HG03460 (cell line): ENCODE measurements at regions not wholly inside any gene's neighbourhood (a gene's known extent, or its start where the extent isn't known, plus 50 kb on each side); places are given as distances from the start of the nearest gene placed in this dataset.

Source experiments
- ATAC-seq: cut with Tn5 transposase; IDR thresholded peaks from one replicate; pipeline ENCODE4 v1.9.1; 2021; ENCODE audit not compliant: unreplicated experiment

DNA sequence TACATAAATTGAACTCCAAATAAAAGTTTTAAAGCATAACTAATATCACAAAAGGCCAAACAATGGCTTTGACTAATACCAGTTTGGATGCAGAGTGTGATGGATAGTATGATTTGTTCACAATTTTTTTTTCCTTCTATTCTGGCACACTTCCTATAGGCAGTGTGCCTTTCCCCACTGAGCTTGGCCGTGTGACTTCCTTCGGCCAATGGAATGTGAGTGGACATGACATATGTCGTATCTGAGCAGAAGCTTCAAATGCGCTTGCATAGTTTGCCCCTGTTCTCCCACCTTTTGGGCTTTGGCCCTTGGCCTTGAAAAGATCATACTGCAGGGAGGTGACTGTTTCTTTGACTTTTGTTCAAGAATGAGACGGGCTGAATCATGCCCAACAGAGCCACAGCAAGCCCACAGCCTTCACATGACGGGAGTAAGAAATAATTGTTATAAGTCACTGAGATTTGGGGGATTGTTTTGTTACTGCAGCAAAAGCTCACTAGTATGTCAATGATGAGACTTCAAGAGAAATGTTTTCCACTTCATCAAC, 279.9 kb upstream of the NEBL start:
- no peak for ATAC-seq

GRCh38 chr10:21175797-21176196, 278.7 kb upstream of the NEBL start:
- ATAC-seq = no peak

- no peak for ATAC-seq
Observed at GRCh38 chr10:21174715-21175495, 277.8 kb upstream of the NEBL start.

DNA sequence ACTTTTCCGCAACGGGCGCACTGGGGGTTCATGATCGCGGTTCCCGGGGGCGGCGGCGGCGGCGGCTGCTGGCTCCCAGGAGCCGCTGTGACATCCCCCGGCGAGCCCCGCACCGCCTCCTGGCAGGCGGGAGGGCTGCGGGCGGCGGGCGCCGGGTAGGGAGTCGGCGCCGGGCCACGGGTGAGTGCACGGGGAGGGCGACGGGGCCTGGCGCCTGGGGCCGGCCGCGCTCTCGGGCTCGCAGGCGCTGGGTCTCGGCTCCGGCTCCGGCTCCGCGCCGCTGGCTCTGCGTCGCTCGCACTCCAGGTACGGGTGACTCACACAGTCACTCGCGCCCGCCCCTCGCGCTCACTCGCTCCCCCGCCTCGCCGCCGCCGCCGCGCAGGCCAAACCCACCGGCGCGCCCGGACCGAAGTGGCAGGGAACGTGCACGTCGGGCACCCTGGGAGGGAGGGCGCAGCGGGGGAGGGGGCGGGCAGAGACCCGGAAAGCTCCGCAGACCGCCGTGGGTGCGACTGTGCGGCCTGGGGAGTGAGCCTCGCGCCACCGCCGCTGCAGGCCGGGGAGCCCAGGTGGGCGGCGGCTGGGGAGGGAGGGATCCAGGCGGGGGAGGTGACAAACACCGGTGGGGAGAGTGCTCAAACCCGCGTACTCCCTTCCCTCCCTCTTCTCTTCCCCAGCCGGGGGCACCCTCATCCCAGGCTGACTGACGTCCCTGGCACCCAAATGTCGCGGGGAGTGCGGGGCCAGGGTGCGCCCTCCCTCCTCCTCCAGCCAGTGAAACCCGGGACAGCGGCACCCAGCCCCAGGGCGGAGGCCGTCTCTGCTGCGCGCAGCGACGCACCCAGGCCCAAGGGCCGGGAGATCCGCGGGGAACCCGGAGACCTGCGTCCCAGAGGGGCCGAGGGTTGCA, 276.9 kb upstream of the NEBL start:
- ATAC-seq = no peak

GRCh38 chr10:21172930-21173801, 276.1 kb upstream of the NEBL start:
- no peak for ATAC-seq

DNA sequence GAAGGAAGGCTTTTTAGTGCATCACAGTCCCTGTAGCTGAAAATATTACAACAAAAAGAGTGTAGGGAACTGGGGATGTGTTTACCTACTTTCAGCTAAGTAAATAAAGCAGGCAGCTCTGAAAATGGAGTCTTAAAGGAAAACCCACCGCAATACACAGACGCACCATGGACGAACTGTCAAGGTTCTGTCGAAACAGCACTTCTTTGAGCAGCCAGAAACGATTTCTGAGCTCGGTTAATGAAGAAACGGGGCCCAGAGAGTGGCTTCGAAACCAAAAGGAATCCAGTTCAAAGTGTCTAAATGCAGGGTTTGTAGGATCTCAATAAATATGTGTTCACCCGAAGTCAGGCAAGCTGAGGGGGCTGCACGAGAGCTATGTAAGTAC, 275.4 kb upstream of the NEBL start:
- no peak for ATAC-seq

- no peak for ATAC-seq
Observed at GRCh38 chr10:21171936-21172541, 274.9 kb upstream of the NEBL start.

- no peak for ATAC-seq
Observed at GRCh38 chr10:21171197-21171935, 274.3 kb upstream of the NEBL start.

- ATAC-seq = no peak
Observed at GRCh38 chr10:21170216-21170615, 273.1 kb upstream of the NEBL start.

- ATAC-seq = no peak
Observed at GRCh38 chr10:21169271-21169670, 272.2 kb upstream of the NEBL start.

- ATAC-seq = no peak
Observed at GRCh38 chr10:21167288-21168010, 270.3 kb upstream of the NEBL start.

DNA sequence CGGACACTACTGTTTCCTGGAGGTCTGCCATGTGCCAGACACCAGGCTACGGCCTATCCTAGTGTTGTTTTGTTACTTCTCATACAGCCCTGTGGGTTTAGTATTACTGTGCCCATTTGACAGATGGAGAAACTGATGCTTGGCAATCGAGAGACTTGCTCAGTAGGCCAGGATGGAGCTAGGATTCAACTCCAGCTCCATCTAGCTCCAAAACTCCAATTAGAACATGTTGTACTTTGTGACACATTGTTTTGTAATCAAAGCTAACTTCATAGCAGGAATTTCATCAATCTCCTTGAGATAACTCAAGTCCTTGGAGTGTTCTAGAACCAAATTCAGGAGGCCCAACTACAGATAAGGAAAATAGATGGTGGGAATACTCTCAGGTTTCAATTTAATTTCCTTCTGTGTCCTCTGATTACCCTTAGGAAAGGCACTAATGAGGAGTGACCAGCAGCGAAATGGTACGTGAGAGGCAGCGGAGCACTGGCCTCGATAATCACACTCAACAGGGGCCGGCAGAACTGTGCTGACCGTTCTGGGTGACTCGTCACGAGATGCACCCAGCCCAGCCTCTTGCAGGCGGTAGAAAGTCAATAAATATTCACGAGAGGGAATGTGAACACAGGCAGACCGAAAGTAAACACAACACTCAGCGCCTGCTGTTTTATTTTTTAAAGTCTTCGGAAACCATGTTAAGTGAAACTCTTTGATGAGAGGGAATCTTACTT, 269.6 kb upstream of the NEBL start:
- no peak for ATAC-seq

- no peak for ATAC-seq
Observed at GRCh38 chr10:21165489-21165888, 268.4 kb upstream of the NEBL start.

DNA sequence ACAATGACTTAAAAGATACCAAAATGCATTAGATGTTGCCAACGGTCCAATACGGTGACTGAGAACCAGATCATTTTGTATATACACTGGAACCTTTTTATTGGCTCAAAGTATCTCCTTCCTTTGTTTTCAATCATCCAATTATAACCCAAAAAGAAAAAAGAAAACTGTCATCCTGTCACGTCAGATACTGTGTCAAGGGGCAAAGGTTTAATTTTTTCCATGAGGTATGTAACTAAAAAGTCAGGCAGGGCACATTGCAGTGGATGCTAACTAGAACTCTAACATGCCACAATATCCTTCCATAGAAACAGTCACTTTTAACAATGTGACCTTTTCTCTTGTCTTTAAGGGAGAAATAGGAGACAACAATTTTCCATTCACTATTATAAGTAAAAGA, 267.6 kb upstream of the NEBL start:
- no peak for ATAC-seq

DNA sequence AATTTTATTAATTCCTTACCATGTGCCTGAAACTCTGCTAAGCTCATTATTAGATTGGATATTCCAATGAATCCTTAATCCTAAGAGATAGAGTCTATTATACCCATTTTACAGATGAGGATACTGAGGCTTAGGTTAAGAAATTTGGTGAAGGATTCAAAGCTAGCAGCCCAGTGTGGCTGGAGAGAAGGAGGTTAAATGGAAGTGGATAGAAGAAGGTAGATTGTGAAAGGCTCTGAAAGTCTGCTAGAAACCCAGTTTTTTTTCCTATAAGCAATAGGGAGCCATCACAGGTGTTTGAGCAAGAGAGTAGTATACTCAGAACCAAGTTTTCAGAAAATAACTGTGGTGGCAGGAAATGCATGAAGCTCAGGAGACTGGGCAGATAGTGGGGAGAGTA, 265.8 kb upstream of the NEBL start:
- no peak for ATAC-seq

DNA sequence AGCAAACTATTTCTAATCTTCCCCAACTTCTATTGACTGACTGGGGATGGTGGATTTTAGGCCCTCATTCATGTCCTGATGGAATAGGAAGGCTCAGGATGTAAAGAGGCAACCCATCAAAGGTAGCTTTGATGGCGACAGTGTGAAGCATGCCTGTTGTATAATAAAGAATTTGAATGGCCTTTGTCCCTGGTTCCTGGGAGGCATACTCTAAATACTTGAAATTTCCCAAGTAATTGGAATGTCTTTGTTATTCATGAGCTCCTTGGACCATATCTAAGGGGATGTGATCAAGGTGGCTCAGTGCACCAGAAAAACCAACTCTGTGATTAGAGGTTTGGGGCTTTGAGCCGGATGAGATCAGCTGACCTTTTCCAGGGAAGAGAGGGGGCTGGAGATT, 264.5 kb upstream of the NEBL start:
- no peak for ATAC-seq

GRCh38 chr10:21161090-21161625, 264.0 kb upstream of the NEBL start:
- no peak for ATAC-seq

- ATAC-seq = no peak
Observed at GRCh38 chr10:21160116-21160515, 263.0 kb upstream of the NEBL start.
